H9 (cell line): ENCODE measurements at regions not wholly inside any gene's neighbourhood (a gene's known extent, or its start where the extent isn't known, plus 50 kb on each side); places are given as distances from the start of the nearest gene placed in this dataset.

Experiments
- DNase-seq: peaks from one replicate; pipeline ENCODE4 v3.0.0-alpha.2; 2017
- H2AFZ ChIP-seq: one replicate; pipeline ENCODE4 v1.6.1; 2013; ENCODE audit warnings: mild to moderate bottlenecking, low read length, control low read depth, moderate library complexity
- H2AK5ac ChIP-seq: 2 replicates; pipeline ENCODE4 v1.6.1; 2013; ENCODE audit warnings: low read length, control low read depth, mixed read lengths; ENCODE audit not compliant: insufficient read length
- H2BK120ac ChIP-seq: one replicate; pipeline ENCODE4 v1.6.1; 2013; ENCODE audit warnings: low read depth, mild to moderate bottlenecking, low read length, control low read depth, inconsistent platforms; ENCODE audit not compliant: poor library complexity, severe bottlenecking
- H2BK12ac ChIP-seq: 2 replicates; pipeline ENCODE4 v1.6.1; 2013; ENCODE audit warnings: low read length, control low read depth, mixed read lengths, low read depth; ENCODE audit not compliant: insufficient read length
- H2BK15ac ChIP-seq: 2 replicates; pipeline ENCODE4 v1.6.1; 2013; ENCODE audit warnings: low read depth, low read length, control low read depth
- H2BK20ac ChIP-seq: one replicate; pipeline ENCODE4 v1.6.1; 2013; ENCODE audit warnings: low read depth, mild to moderate bottlenecking, low read length, control low read depth, inconsistent platforms; ENCODE audit not compliant: poor library complexity, severe bottlenecking
- H2BK5ac ChIP-seq: 2 replicates; pipeline ENCODE4 v1.6.1; 2013; ENCODE audit warnings: low read length, control low read depth, mixed read lengths; ENCODE audit not compliant: insufficient read length
- H3K14ac ChIP-seq: 2 replicates; pipeline ENCODE4 v1.6.1; 2013; ENCODE audit warnings: low read length, control low read depth; ENCODE audit not compliant: insufficient read depth
- H3K18ac ChIP-seq: 2 replicates; pipeline ENCODE4 v1.6.1; 2013; ENCODE audit warnings: low read depth, mild to moderate bottlenecking, mixed read lengths, low read length, control low read depth; ENCODE audit not compliant: insufficient read length
- H3K23ac ChIP-seq: 2 replicates; pipeline ENCODE4 v1.6.1; 2013; ENCODE audit warnings: low read length, control low read depth, mixed read lengths, low read depth; ENCODE audit not compliant: insufficient read length
- H3K23me2 ChIP-seq: 2 replicates; pipeline ENCODE4 v1.6.1; 2013; ENCODE audit warnings: low read depth, mild to moderate bottlenecking, mixed read lengths, low read length, control low read depth; ENCODE audit not compliant: insufficient read length, poor library complexity, severe bottlenecking
- H3K27ac ChIP-seq: 2 replicates; pipeline ENCODE4 v1.5.1; 2013; ENCODE audit warnings: low read length, control low read depth, mixed read lengths, low read depth; ENCODE audit not compliant: insufficient read length
- H3K27me3 ChIP-seq: 2 replicates; pipeline ENCODE4 v1.6.1; 2013; ENCODE audit warnings: low read length, control low read depth, inconsistent platforms; ENCODE audit not compliant: insufficient read depth
- H3K4ac ChIP-seq: 2 replicates; pipeline ENCODE4 v1.6.1; 2013; ENCODE audit warnings: low read depth, mild to moderate bottlenecking, control low read depth, inconsistent platforms, low read length, moderate library complexity
- H3K4me1 ChIP-seq: 2 replicates; pipeline ENCODE4 v1.6.1; 2013; ENCODE audit warnings: low read length, control low read depth, inconsistent platforms; ENCODE audit not compliant: insufficient read depth
- H3K4me2 ChIP-seq: 2 replicates; pipeline ENCODE4 v1.6.1; 2013; ENCODE audit warnings: low read length, control low read depth, mixed read lengths; ENCODE audit not compliant: insufficient read length, insufficient read depth
- H3K56ac ChIP-seq: 2 replicates; pipeline ENCODE4 v1.6.1; 2013; ENCODE audit warnings: low read depth, mild to moderate bottlenecking, mixed read lengths, low read length, control low read depth; ENCODE audit not compliant: insufficient read length
- H3K79me1 ChIP-seq: 2 replicates; pipeline ENCODE4 v1.6.1; 2013; ENCODE audit warnings: low read depth, mild to moderate bottlenecking, moderate library complexity, low read length, control low read depth, inconsistent platforms; ENCODE audit not compliant: insufficient read depth, poor library complexity, severe bottlenecking
- H3K79me2 ChIP-seq: 2 replicates; pipeline ENCODE4 v1.6.1; 2013; ENCODE audit warnings: low read length, control low read depth, inconsistent platforms; ENCODE audit not compliant: insufficient read depth
- H3K9ac ChIP-seq: 2 replicates; pipeline ENCODE4 v1.6.1; 2013; ENCODE audit warnings: low read length, control low read depth, mixed read lengths; ENCODE audit not compliant: insufficient read length; ENCODE audit errors: extremely low read depth
- H3K9me3 ChIP-seq: one replicate; pipeline ENCODE4 v1.6.1; 2013; ENCODE audit warnings: low read depth, low read length, inconsistent platforms; ENCODE audit not compliant: control insufficient read depth
- H3T11ph ChIP-seq: one replicate; pipeline ENCODE4 v1.6.1; 2013; ENCODE audit warnings: mild to moderate bottlenecking, low read length, control low read depth, inconsistent platforms
- H4K20me1 ChIP-seq: one replicate; pipeline ENCODE4 v1.6.1; 2013; ENCODE audit not compliant: control insufficient read depth, insufficient read length, insufficient read depth
- H4K5ac ChIP-seq: 2 replicates; pipeline ENCODE4 v1.6.1; 2013; ENCODE audit warnings: low read depth, mild to moderate bottlenecking, mixed read lengths, low read length, control low read depth; ENCODE audit not compliant: insufficient read length
- H4K8ac ChIP-seq: replicated peaks from 2 replicates; pipeline ENCODE4 v1.6.1; 2013; ENCODE audit warnings: low read length, control low read depth, mixed read lengths, low read depth; ENCODE audit not compliant: insufficient read length
- H4K91ac ChIP-seq: 2 replicates; pipeline ENCODE4 v1.6.1; 2013; ENCODE audit warnings: low read depth, mild to moderate bottlenecking, moderate library complexity, mixed read lengths, low read length, control low read depth; ENCODE audit not compliant: insufficient read length
- H3K27ac Mint-ChIP-seq, 3 experiments: 2 replicates in 2 of 3; 3 replicates in 1 of 3; pipeline ENCODE4 v1.8.0; 2020 to 2021; ENCODE audit warnings: mixed read lengths in 3 of 3, mild to moderate bottlenecking in 1 of 3, moderate library complexity in 1 of 3
- H3K27me3 Mint-ChIP-seq: 2 replicates; pipeline ENCODE4 v1.8.0; 2021; ENCODE audit warnings: low read depth, mild to moderate bottlenecking, moderate library complexity, mixed read lengths
- H3K36me3 Mint-ChIP-seq, 3 experiments: 2 replicates in 2 of 3; 3 replicates in 1 of 3; pipeline ENCODE4 v1.8.0; 2020 to 2021; ENCODE audit warnings: low read depth in 3 of 3, mixed read lengths in 3 of 3; ENCODE audit not compliant: insufficient read depth in 1 of 3
- H3K4me1 Mint-ChIP-seq, 2 experiments: 2 replicates each; pipeline ENCODE4 v1.8.0; 2020; ENCODE audit warnings: mixed read lengths in 2 of 2
- H3K4me3 Mint-ChIP-seq, 2 experiments: 2 replicates in 1 of 2; 3 replicates in 1 of 2; pipeline ENCODE4 v1.8.0; 2020 to 2021; ENCODE audit warnings: mild to moderate bottlenecking in 2 of 2, mixed read lengths in 2 of 2, moderate library complexity in 1 of 2
- H3K9me3 Mint-ChIP-seq, 2 experiments: 2 replicates in 1 of 2; 3 replicates in 1 of 2; pipeline ENCODE4 v1.8.0; 2020; ENCODE audit warnings: mild to moderate bottlenecking in 2 of 2, mixed read lengths in 2 of 2, moderate library complexity in 1 of 2
- CTCF ChIP-seq: fragments of 200-600 bp; sonication (generic); conservative IDR thresholded peaks from 3 replicates; pipeline ENCODE4 v1.8.0; 2021; ENCODE audit warnings: antibody characterized with exemption, mild to moderate bottlenecking
- WGBS: extraction: QIAGEN DNeasy Blood & Tissue Kit; methylation state at CpG from one replicate; pipeline ENCODE4 v1.1.7; 2013; ENCODE audit warnings: missing lambda C conversion rate, low lambda C conversion rate, mixed read lengths; ENCODE audit not compliant: insufficient read length; ENCODE audit errors: extremely low coverage; 5-methylcytosine and 5-hydroxymethylcytosine counted together

- no peaks in the 10 kb centered on the region for H3K79me1 ChIP-seq
- H3K27ac ChIP-seq = no peak overlapping the region
- H2BK120ac ChIP-seq = no peak overlapping the region
- no peak overlapping the region for H3K14ac ChIP-seq
- no peak overlapping the region for H3K56ac ChIP-seq
- no peak overlapping the region for H4K91ac ChIP-seq
- H2BK20ac ChIP-seq = no peak overlapping the region
- H4K20me1 ChIP-seq = no peaks in the 10 kb centered on the region
- no peak overlapping the region for H3K23ac ChIP-seq
- H3K79me2 ChIP-seq = no peaks in the 10 kb centered on the region
- Mint-ChIP-seq H3K4me1 (no peaks in the 10 kb centered on the region), H3K36me3 (no peaks in the 10 kb centered on the region), H3K27me3 (no peaks in the 10 kb centered on the region), H3K9me3 (no peaks in the 10 kb centered on the region; a peak in 1 of 5 replicates), H3K4me3 (no peak overlapping the region), H3K27ac (no peak overlapping the region)
- no peak overlapping the region for H3K18ac ChIP-seq
- H3K4ac ChIP-seq = no peak overlapping the region
- no peak overlapping the region for H4K5ac ChIP-seq
- H3T11ph ChIP-seq = no peak overlapping the region
- no peak overlapping the region for H4K8ac ChIP-seq
- H3K4me1 ChIP-seq = no peaks in the 10 kb centered on the region
- no peak overlapping the region for H2BK15ac ChIP-seq
- no peak overlapping the region for H3K4me2 ChIP-seq
- DNase-seq = no peak
- H3K9ac ChIP-seq = no peak overlapping the region
- H2BK12ac ChIP-seq = no peak overlapping the region
- H3K9me3 ChIP-seq = no peaks in the 10 kb centered on the region
- WGBS = no CpG with 5 or more reads among the region's 8 CpGs
- no peaks in the 10 kb centered on the region for H3K23me2 ChIP-seq
- H2AFZ ChIP-seq = no peak overlapping the region
- H2AK5ac ChIP-seq = no peak overlapping the region
- H2BK5ac ChIP-seq = no peak overlapping the region
- no peaks in the 10 kb centered on the region for H3K27me3 ChIP-seq
- TF ChIP-seq CTCF = no peak
These were observed 81.6 kb upstream of the MANSC4 start for GRCh38 chr12:27861428-27862167.
